Stimulated activated CD8-positive, alpha-beta memory T cell treated with anti-CD3 and anti-CD28 coated beads, Interleukin-2, amount 100 ng/mL, for 48 hours (primary cell): ENCODE measurements at regions not wholly inside any gene's neighbourhood (a gene's known extent, or its start where the extent isn't known, plus 50 kb on each side); places are given as distances from the start of the nearest gene placed in this dataset.

Source experiments
- DNase-seq, 2 donors: peaks; one replicate each; pipeline ENCODE4 v3.0.0-alpha.2; 2020; ENCODE audit warnings: low read depth in 2 of 2

DNA sequence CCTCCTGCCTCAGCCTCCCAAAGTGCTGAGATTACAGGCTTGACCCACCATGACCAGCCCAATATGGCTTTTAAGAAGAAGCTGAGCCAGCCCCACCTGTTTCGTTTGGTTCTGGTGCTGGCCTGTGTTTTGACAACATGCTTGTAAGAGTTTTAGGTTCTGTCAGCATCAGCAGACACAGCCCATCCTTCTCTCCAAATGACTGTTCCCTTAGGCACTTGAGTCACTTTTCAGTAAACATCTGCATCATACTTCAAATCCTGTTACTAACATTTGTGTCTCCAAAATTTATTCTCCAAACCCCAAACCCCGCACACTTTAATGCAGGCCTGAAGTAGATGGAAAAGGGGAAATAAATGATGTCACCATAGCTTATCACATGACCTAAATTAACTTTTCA lies 1118.5 kb downstream of the TSN start:
- no peak for DNase-seq

DNA sequence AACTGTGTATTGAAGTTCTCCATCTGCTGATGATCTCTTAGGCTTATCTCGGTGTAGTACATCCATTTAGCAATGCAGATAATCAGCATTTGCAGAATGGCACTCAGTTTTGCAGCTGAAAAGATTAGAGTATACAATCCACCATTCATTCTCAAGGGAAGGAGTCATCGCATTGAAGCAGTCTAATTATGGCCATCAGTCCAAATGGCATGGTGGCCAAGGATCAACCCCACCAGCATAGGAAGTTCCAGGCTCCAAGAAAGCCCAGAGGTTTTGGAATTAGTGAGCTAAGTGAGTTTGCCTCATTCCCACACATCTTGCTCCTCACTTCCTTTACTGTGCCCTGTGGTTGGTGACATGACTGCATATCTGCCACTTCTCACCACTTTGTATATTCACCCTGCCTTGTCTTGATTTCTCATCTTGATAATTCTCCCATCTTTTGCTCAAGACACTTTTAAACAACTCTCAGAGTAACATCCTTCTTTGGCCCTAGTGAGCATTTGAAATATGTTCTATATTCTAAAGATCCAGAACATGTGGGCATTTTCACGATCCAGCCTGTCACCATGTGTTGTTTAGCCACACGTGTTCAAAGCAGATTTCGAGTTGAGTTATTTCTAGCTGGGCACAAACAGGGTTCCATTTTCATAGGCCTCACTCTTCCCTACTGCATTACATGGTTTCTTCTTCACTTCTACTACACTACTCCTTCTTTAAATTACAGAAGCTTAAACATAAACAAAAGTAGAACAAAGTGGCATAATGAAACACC lies 1119.8 kb downstream of the TSN start:
- no peak for DNase-seq

GRCh38 chr2:122883849-122884248 lies 1128.4 kb downstream of the TSN start:
- no peak for DNase-seq

- no peak for DNase-seq
Measured at GRCh38 chr2:122884889-122885288, 1129.4 kb downstream of the TSN start.

DNA sequence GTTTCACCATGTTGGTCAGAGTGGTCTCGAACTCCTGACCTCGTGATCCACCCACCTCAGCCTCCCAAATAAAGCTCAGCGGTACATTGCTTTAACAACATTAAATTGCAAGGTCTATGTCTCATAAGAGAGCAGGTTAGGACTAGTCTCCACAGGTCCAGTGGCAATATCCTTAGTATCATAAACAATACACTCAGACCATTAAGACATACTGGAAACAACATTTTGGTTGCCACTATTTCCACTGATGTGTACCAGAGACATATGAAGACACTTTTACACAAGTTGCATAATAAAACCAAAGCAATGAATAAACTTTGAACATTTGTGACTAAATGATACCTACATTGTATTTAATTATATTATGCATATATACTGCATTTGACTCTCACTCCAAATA lies 1130.0 kb downstream of the TSN start:
- DNase-seq = no peak

- DNase-seq = no peak
Measured at GRCh38 chr2:122886479-122887145, 1131.2 kb downstream of the TSN start.

DNA sequence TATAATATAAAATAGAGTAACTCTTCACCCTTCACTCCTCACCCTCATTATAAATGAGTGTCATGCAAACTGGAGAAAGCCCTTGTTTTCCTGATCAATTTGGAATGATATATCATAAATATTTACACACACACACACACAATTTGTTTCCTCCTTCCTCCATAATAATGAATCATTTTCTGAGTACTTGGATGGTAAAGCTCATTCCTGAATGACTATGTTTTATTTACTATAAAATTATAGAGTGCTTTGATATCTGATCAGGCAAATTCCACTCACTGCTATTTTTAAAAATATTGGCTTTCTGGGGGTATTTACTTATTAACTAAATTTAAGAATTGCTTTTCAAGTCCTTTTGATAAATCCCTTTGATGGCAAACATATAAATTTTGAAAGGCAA lies 1125.5 kb upstream of the CNTNAP5 start:
- no peak for DNase-seq

DNA sequence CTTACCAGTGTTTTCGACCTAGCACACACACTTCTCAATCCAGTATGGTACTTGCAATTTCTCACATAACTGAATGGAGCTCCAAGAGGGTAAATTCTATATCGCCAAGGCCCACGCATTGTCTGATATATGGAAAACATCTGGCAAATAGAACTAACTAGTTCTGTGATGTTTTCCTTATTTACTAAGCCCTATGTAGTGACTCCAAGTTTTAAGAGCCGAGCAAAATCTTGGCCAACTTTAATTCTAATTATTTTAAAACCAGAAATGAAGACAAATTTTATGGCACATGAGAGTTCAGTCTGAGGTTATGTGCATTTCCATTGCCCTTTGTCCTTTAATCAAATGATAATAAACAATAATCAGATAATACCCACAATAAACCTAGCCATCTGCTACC lies 1119.7 kb upstream of the CNTNAP5 start:
- DNase-seq = no peak

DNA sequence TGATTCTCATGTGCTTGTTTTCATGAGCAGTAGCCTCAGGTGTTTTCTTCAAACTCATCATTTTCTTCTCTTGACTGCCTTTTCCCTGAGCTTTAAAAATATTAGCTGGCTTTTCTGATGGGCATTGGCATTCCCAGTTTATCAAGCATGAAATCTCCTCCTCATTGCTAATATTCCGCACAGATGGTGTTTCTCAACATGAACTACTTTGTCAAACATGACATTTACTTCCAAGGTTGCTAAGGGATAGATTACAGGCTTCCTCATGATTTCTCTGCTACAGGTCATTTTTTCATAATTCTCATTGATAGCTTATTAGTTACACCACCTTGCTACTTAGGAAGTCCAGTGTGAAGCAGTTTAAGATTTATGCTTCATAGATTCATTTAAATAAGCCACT lies 1116.9 kb upstream of the CNTNAP5 start:
- no peak for DNase-seq

DNA sequence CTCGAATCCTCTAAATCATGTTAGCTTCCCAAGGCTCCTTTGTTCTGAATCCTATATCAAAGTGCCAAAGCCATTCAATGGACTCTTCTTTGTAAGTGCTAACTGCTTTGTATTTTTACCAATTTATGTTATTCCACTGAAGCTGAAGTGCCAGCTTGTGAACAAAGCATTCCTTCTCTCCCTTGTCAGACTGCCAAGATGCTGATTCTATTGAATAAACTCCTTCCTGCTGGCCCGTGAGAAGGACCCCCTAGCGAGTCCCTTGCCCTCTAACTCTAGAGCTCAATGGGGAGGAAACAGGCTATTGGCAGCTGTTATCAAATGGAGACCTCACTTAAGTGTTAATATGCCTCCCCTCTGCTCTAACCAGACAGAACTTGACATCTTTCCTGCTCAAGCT lies 1097.9 kb upstream of the CNTNAP5 start:
- no peak for DNase-seq

DNA sequence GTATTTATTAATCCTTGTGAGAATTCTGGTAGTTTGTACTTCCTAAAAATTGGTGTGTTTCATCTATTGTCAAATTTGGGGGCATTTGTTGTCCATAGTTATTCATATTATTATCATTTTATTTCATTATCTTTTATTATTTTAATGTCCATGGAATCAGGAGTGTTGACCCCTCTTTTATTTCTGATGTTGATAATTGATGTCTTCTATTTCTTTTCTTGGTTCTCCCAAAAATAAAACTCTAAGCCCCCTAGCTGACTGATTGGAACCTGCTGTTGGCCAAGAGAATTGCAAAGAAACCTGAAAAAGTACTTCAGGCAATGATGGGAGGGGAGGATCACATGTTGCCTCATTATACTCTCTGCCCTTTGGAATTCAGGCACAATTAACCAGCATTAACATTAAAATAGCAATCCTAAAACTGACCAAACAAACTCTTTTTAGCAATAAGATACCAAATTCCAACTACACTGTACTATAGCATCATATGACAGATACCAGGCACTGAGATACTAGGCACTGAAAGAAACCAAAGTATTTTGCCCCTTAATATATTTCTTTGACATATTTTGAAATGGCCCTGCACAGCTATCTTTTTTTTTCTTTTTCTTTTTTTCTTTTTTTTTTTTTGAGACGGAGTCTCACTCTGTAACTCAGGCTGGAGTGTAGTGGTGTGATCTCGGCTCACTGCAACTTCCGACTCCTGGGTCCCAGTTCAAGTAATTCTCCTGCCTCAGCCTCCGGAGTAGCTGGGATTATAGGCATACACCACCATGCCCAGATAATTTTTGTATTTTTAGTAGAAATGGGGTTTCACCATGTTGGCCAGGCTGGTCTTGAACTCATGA lies 1097.2 kb upstream of the CNTNAP5 start:
- DNase-seq = no peak

GRCh38 chr2:122929347-122929746 lies 1095.7 kb upstream of the CNTNAP5 start:
- no peak for DNase-seq

DNA sequence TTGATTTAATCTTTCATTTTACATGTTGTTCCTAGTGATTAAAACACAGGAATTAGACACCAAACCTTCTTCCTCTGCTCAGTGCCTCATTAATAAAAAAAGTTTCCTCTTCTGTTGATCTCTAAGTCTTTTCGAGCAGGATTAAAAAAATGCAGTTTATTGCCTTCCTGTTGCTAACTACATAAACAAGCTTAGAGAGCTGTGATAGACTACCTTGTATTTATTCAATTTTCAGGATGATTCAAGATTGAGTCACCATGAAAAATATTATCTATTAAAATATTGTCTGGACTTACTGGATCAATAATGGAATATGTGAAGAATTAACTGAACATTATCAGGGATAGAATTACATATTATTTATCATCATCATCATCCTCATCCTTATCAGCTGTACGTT lies 1089.6 kb upstream of the CNTNAP5 start:
- no peak for DNase-seq

GRCh38 chr2:122939796-122940195 lies 1085.3 kb upstream of the CNTNAP5 start:
- DNase-seq = no peak

DNA sequence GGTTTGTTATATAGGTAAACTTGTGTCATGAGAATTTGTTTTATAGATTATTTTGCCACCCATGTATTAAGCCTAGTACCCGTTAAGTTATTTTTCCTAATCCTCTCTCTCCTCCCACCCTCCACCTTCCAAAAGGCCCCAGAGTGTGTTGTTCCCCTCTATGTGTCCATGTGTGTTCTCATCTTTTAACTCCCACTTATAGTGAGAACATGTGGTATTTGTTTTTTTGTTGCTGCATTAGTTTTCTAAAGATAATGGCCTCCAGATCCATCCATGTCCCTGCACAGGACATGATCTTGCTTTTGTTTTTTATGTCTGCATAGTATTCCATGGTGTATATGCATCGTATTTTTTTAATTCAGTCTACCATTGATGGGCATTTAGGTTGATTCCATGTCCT lies 1075.6 kb upstream of the CNTNAP5 start:
- DNase-seq = no peak

DNA sequence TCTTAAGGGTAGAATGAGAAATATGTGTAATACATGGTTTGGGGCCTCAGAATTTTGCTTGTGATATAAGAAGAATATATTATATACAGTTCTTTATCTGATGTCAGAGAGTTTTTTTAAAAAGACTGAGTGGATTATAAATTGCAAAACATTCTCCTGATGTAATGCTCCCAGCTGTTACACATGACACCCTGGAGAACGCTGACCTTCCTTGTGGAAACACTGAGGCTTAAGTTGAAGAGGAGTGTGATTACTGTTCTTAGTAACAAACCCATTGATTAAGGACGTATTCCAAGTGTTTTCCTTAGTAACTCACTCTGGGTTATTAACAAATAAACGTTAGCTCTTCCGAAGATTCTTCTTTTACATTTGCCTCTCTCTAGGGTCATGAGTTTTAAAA lies 1069.3 kb upstream of the CNTNAP5 start:
- no peak for DNase-seq

DNA sequence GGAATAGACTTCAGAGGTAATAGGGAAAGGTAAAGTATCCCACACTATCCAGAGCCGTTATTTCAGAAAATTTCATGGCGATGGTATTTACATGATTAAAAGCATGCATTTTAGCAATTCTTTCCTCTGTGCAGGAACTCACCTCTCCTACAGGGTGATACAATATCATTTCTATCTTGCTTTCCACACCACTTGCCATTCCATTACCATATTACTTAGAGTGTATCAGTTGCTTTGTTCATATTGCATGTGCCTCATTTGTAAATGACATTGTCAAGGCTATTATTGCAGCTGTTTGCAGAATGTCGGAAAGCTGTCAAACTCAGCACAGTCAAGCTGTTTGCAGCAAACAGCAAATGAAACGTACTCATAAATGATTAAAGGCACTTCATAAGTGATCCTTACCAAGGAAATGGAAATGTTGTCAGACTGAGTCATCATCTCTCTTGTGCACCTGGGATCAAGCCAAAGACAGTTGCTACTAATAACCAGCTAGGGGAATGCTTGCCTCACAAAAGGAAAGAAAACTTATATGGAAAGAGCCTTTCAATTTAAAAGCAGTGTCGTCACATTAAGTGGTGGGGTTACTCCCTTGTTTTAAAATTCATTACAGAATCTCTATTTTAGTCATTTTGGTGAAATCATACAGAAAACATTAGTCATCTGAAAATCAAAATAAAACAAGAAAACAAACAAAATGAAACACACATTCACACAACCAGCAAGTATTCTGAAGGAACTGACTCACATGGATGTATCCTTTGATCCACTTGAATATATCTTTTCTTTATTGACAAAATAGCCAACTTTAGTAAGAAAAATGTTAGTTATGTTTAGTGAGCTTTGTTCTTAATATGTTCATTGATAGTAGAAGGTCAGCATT lies 1064.1 kb upstream of the CNTNAP5 start:
- no peak for DNase-seq

- no peak for DNase-seq
Measured at GRCh38 chr2:122966461-122966860, 1058.6 kb upstream of the CNTNAP5 start.

DNA sequence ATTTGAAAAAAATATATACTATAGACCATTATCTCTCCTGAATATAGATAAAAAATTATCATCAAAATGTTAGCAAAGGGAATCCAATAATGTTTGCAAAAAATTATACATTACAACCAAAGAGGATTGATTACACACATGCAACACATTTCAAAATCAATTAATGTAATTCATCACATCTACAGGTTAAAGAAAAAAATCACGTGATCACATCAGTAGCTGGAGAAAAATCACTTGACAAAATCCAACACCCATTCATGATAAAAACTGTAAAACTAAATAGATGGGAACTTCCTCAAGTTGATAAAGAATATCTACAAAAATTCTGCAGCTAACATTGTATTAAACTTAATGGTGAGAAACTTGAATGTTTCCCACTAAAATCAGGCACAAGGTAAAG lies 1047.5 kb upstream of the CNTNAP5 start:
- DNase-seq = no peak

DNA sequence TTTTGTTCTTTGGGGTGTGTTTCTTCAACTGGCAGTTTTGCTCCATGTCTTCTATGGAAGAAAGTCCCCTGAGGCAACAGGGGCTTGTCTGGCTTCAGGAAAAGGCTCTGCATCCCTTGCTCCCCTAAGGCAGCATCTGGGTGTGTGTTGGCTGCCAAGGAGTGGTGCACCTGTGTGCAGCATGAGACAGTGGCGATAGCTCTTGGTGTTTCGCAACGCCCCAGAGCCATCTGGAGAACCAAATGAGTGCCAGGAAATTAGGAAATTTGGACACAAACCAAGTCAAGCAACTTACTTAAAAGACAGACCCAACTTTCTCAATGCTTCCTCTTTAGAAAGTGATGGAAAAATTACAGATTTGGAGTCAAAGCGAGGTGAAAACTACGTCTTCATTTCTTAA lies 1044.4 kb upstream of the CNTNAP5 start:
- DNase-seq = no peak

- DNase-seq = no peak
Measured at GRCh38 chr2:122982936-122983335, 1042.2 kb upstream of the CNTNAP5 start.
